NB4 (cell line): ENCODE measurements at regions not wholly inside any gene's neighbourhood (a gene's known extent, or its start where the extent isn't known, plus 50 kb on each side); places are given as distances from the start of the nearest gene placed in this dataset.
"Not testable (repeated sequence)": the region's sequence is repeated elsewhere in the genome, so short reads cannot be mapped to it uniquely, and the experiment has no call there.

Source experiments
- DNase-seq: peaks from one replicate; pipeline ENCODE4 v3.0.0; 2010; ENCODE audit warnings: low read depth
- H3K4me3 ChIP-seq: one replicate; pipeline ENCODE4 v1.5.1; 2011; ENCODE audit warnings: mild to moderate bottlenecking, low read depth, low read length, moderate library complexity
- CTCF ChIP-seq: IDR thresholded peaks from one replicate; pipeline ENCODE4 v1.5.1; 2012; ENCODE audit warnings: low read depth, low read length
- MAX ChIP-seq: IDR thresholded peaks from 2 replicates; pipeline ENCODE4 v1.6.1; 2011; ENCODE audit warnings: low read depth, low read length
- MYC ChIP-seq: IDR thresholded peaks from 2 replicates; pipeline ENCODE4 v1.6.1; 2011; ENCODE audit warnings: low read depth, low read length
- POLR2A ChIP-seq: IDR thresholded peaks from 2 replicates; pipeline ENCODE4 v1.6.1; 2011; ENCODE audit warnings: mild to moderate bottlenecking; ENCODE audit not compliant: insufficient read length; ENCODE audit errors: extremely low read depth

- DNase-seq = no peak
- no peak overlapping the region for H3K4me3 ChIP-seq
- TF ChIP-seq CTCF (no peak), MYC (no peak), MAX (no peak), POLR2A (no peak)
Measured at GRCh38 chr14:104304451-104305351, 166.3 kb downstream of the KIF26A start.

GRCh38 chr14:104305511-104306449, 167.4 kb downstream of the KIF26A start:
- no peak for DNase-seq
- TF ChIP-seq MAX (no peak), POLR2A (no peak), CTCF (no peak), MYC (no peak)
- no peak overlapping the region for H3K4me3 ChIP-seq

GRCh38 chr14:104306450-104307040, 168.2 kb downstream of the KIF26A start:
- H3K4me3 ChIP-seq = no peak overlapping the region
- no peak for DNase-seq
- TF ChIP-seq CTCF (no peak), MAX (no peak), POLR2A (no peak), MYC (no peak)

GRCh38 chr14:104307246-104307626, 168.8 kb downstream of the KIF26A start:
- no peak overlapping the region for H3K4me3 ChIP-seq
- TF ChIP-seq MYC = no peak
- no peak for TF ChIP-seq POLR2A
- TF ChIP-seq MAX = no peak
- TF ChIP-seq CTCF = no peak
- no peak for DNase-seq

GRCh38 chr14:104307627-104308401, 169.4 kb downstream of the KIF26A start:
- no peak for TF ChIP-seq MYC
- TF ChIP-seq POLR2A = no peak
- TF ChIP-seq MAX = no peak
- no peak for TF ChIP-seq CTCF
- no peak overlapping the region for H3K4me3 ChIP-seq

GRCh38 chr14:104308534-104308933, 170.1 kb downstream of the KIF26A start:
- DNase-seq, H3K4me3 ChIP-seq: not testable (repeated sequence)

More at GRCh38 chr14:104307627-104308401, 169.4 kb downstream of the KIF26A start:
- DNase-seq = no peak
